MM.1S (cell line): ENCODE measurements at regions not wholly inside any gene's neighbourhood (a gene's known extent, or its start where the extent isn't known, plus 50 kb on each side); places are given as distances from the start of the nearest gene placed in this dataset.

Experiments
- CTCF ChIP-seq: fragments of 300-600 bp; sonication (generic); IDR thresholded peaks from 2 replicates; pipeline ENCODE4 v1.5.1; 2016; ENCODE audit warnings: antibody characterized with exemption, low read length, mixed read lengths
- EZH2 ChIP-seq: fragments of 300-600 bp; sonication (generic); optimal IDR thresholded peaks from 2 replicates; pipeline ENCODE3; 2017; ENCODE audit warnings: low read depth, mild to moderate bottlenecking, antibody characterized with exemption, low read length, mixed read lengths

GRCh38 chr12:126644236-126645020 lies 1579.2 kb downstream of the AACS start:
- TF ChIP-seq CTCF = no peak
- TF ChIP-seq EZH2 = no peak
